ENCODE measurements at regions not wholly inside any gene's neighbourhood (a gene's known extent, or its start where the extent isn't known, plus 50 kb on each side); places are given as distances from the start of the nearest gene placed in this dataset.

GRCh38 chr3:137217733-137218132, 259.9 kb downstream of the IL20RB start:
- Mint-ChIP-seq H3K9me3 (peaks cover 18% of the 10 kb centered on the region), H3K27ac (no peak overlapping the region)

GRCh38 chr3:137219801-137220445, 262.1 kb downstream of the IL20RB start:
- no peak overlapping the region for H3K27ac Mint-ChIP-seq
- H3K36me3 Mint-ChIP-seq (ENCODE audit: low read depth) = no peaks in the 10 kb centered on the region
- peaks cover 8% of the 10 kb centered on the region for H3K9me3 Mint-ChIP-seq
- no peak overlapping the region for H3K4me3 Mint-ChIP-seq
- H3K27me3 Mint-ChIP-seq (ENCODE audit: low read depth) = no peaks in the 10 kb centered on the region
- TF ChIP-seq CTCF (IDR thresholded peaks at IDR 0.05; ENCODE audit: unreplicated experiment in 3 of 3) = no peak
- no peaks in the 10 kb centered on the region for H3K4me1 Mint-ChIP-seq

More at GRCh38 chr3:137217733-137218132, 259.9 kb downstream of the IL20RB start:
- no peak overlapping the region for H3K4me3 Mint-ChIP-seq
- H3K4me1 Mint-ChIP-seq = no peaks in the 10 kb centered on the region
- H3K36me3 Mint-ChIP-seq (ENCODE audit: low read depth) = no peaks in the 10 kb centered on the region
- no peaks in the 10 kb centered on the region for H3K27me3 Mint-ChIP-seq (ENCODE audit: low read depth)
- TF ChIP-seq CTCF (IDR thresholded peaks at IDR 0.05; ENCODE audit: unreplicated experiment in 3 of 3) = peak in 2 of 3 experiments; percentile 19 to 36

- no peaks in the 10 kb centered on the region for H3K4me1 Mint-ChIP-seq
- no peak overlapping the region for H3K27ac Mint-ChIP-seq
- H3K4me3 Mint-ChIP-seq = no peak overlapping the region
- TF ChIP-seq CTCF (IDR thresholded peaks at IDR 0.05; ENCODE audit: unreplicated experiment in 3 of 3) = no peak
- peaks cover 5% of the 10 kb centered on the region for H3K9me3 Mint-ChIP-seq
- no peaks in the 10 kb centered on the region for H3K27me3 Mint-ChIP-seq (ENCODE audit: low read depth)
- H3K36me3 Mint-ChIP-seq (ENCODE audit: low read depth) = no peaks in the 10 kb centered on the region
Measured at GRCh38 chr3:137222736-137223225, 265.0 kb downstream of the IL20RB start.

- H3K27me3 Mint-ChIP-seq (ENCODE audit: low read depth) = peaks cover 3% of the 10 kb centered on the region
- no peak overlapping the region for H3K27ac Mint-ChIP-seq
- H3K36me3 Mint-ChIP-seq (ENCODE audit: low read depth) = no peaks in the 10 kb centered on the region
- no peak for TF ChIP-seq CTCF (IDR thresholded peaks at IDR 0.05; ENCODE audit: unreplicated experiment in 3 of 3)
- no peak overlapping the region for H3K4me3 Mint-ChIP-seq
- no peaks in the 10 kb centered on the region for H3K4me1 Mint-ChIP-seq
- peaks cover 4% of the 10 kb centered on the region for H3K9me3 Mint-ChIP-seq
Measured at GRCh38 chr3:137224464-137224863, 266.7 kb downstream of the IL20RB start.

- Mint-ChIP-seq H3K36me3 (ENCODE audit: low read depth) (no peaks in the 10 kb centered on the region), H3K4me1 (peaks cover 13% of the 10 kb centered on the region), H3K27ac (peak overlapping the region; percentile 7 to 64 (median 23)), H3K4me3 (no peak overlapping the region), H3K27me3 (ENCODE audit: low read depth) (no peaks in the 10 kb centered on the region), H3K9me3 (no peaks in the 10 kb centered on the region)
- TF ChIP-seq CTCF (IDR thresholded peaks at IDR 0.05; ENCODE audit: unreplicated experiment in 3 of 3) = no peak
Measured at GRCh38 chr3:137242836-137243400, 285.1 kb downstream of the IL20RB start.

- no peak for TF ChIP-seq CTCF (IDR thresholded peaks at IDR 0.05; ENCODE audit: unreplicated experiment in 3 of 3)
- Mint-ChIP-seq H3K4me1 (peaks cover 13% of the 10 kb centered on the region), H3K4me3 (no peak overlapping the region), H3K9me3 (peaks cover 3% of the 10 kb centered on the region), H3K27me3 (ENCODE audit: low read depth) (no peaks in the 10 kb centered on the region), H3K36me3 (ENCODE audit: low read depth) (no peaks in the 10 kb centered on the region), H3K27ac (no peak overlapping the region)
Measured at GRCh38 chr3:137246491-137246890, 288.7 kb downstream of the IL20RB start.
